HCT116 (cell line): ENCODE measurements at regions not wholly inside any gene's neighbourhood (a gene's known extent, or its start where the extent isn't known, plus 50 kb on each side); places are given as distances from the start of the nearest gene placed in this dataset.

Experiments used
- ATAC-seq: fragments of 200-7000 bp; cut with Tn5 transposase; 2 replicates; pipeline ENCODE4 v1.9.1; 2020; ENCODE audit warnings: mild to moderate bottlenecking, moderate library complexity
- BruUV-seq: library from RNA; stranded (reverse); fragments of 400-500 nt; replicated peaks from 2 replicates; lab custom pipeline; 2021; lab: Mats Ljungman, UMichigan
- CTCF ChIA-PET: fragments of 300-600 bp; sonication (Branson Sonifier 250); formaldehyde crosslinking; loops from one replicate; lab custom pipeline; 2021; ENCODE audit warnings: antibody characterized with exemption; lab: Charles Lee
- POLR2A ChIA-PET: fragments of 300-600, 350-600 bp; sonication (Branson Sonifier 250); formaldehyde crosslinking; loops from one replicate; lab custom pipeline; 2021; ENCODE audit warnings: antibody characterized with exemption; lab: Charles Lee
- RAD21 ChIA-PET, 2 experiments: fragments of 300-600 bp; sonication (Branson Sonifier 250); formaldehyde crosslinking; loops; one replicate each; lab custom pipeline; 2023; ENCODE audit warnings: low total read pairs in 2 of 2; ENCODE audit not compliant: uncharacterized antibody in 2 of 2, unreplicated experiment in 2 of 2, low non-redundant PET in 1 of 2; lab: Charles Lee
- DNase-seq: peaks from one replicate; pipeline ENCODE4 v3.0.0-alpha.2; 2010; ENCODE audit warnings: low read depth, low spot score
- H2AFZ ChIP-seq: fragments of 200-600 bp; shearing (Covaris generic), sonication (generic); 2 replicates; pipeline ENCODE4 v1.6.1; 2017; ENCODE audit warnings: low read depth, mixed run types, mixed read lengths, antibody characterized with exemption, low read length; ENCODE audit not compliant: poor library complexity, severe bottlenecking
- H3K27ac ChIP-seq: 2 replicates; pipeline ENCODE4 v1.5.1; 2012; ENCODE audit warnings: low read depth, low read length
- H3K27me3 ChIP-seq: fragments of 200-600 bp; sonication (generic); 2 replicates; pipeline ENCODE4 v1.6.1; 2016; ENCODE audit warnings: mixed run types, low read length, mixed read lengths; ENCODE audit not compliant: insufficient read depth
- H3K36me3 ChIP-seq, 2 experiments: fragments of 200-500 bp in 1 of 2; fragments of 200-600 bp in 1 of 2; sonication (Bioruptor generic) in 1 of 2; sonication (generic) in 1 of 2; 2 replicates each; pipeline versions ENCODE4 v1.5.1 to v1.6.1; 2014 to 2016; ENCODE audit warnings: low read length in 2 of 2, inconsistent platforms in 1 of 2, mixed read lengths in 1 of 2, mixed run types in 1 of 2; ENCODE audit not compliant: insufficient read depth in 2 of 2, control insufficient read depth in 1 of 2
- H3K4me1 ChIP-seq, 2 experiments: fragments of 200-600 bp in 1 of 2; sonication (generic) in 1 of 2; 2 replicates each; pipeline versions ENCODE4 v1.5.1 to v1.6.1; 2012 to 2017; ENCODE audit warnings: low read length in 2 of 2, inconsistent platforms in 1 of 2, mild to moderate bottlenecking in 1 of 2, mixed read lengths in 1 of 2, mixed run types in 1 of 2, moderate library complexity in 1 of 2; ENCODE audit not compliant: insufficient read depth in 2 of 2, control insufficient read depth in 1 of 2
- H3K4me2 ChIP-seq: fragments of 200-600 bp; sonication (generic); 2 replicates; pipeline ENCODE4 v1.6.1; 2017; ENCODE audit warnings: mixed run types, low read length, mixed read lengths
- H3K4me3 ChIP-seq, 2 experiments: fragments of 200-600 bp in 1 of 2; sonication (generic) in 1 of 2; replicated peaks in 1 of 2; 2 replicates each; pipeline ENCODE4 v1.5.1; 2011 to 2016; ENCODE audit warnings: low read length in 2 of 2, control low read depth in 1 of 2, low read depth in 1 of 2, mild to moderate bottlenecking in 1 of 2, mixed read lengths in 1 of 2, mixed run types in 1 of 2
- H3K79me2 ChIP-seq: fragments of 200-600 bp; sonication (generic); 2 replicates; pipeline ENCODE4 v1.6.1; 2017; ENCODE audit warnings: mild to moderate bottlenecking, mixed run types, low read length, moderate library complexity, mixed read lengths; ENCODE audit not compliant: insufficient read depth
- H3K9ac ChIP-seq: fragments of 200-600 bp; sonication (generic); 2 replicates; pipeline ENCODE4 v1.6.1; 2016; ENCODE audit warnings: low read length, mixed read lengths
- H3K9me2 ChIP-seq: fragments of 200-600 bp; sonication (generic), shearing (Covaris generic); 2 replicates; pipeline ENCODE4 v1.6.1; 2017; ENCODE audit warnings: mixed run types, mild to moderate bottlenecking, moderate library complexity; ENCODE audit not compliant: insufficient read depth
- H3K9me3 ChIP-seq, 2 experiments: fragments of 200-500 bp in 1 of 2; fragments of 200-600 bp in 1 of 2; sonication (Bioruptor generic) in 1 of 2; sonication (generic) in 1 of 2; 2 replicates each; pipeline ENCODE4 v1.6.1; 2014 to 2017; ENCODE audit warnings: low read length in 2 of 2, mixed read lengths in 2 of 2, inconsistent platforms in 1 of 2, low read depth in 1 of 2, mild to moderate bottlenecking in 1 of 2, mixed run types in 1 of 2, moderate library complexity in 1 of 2; ENCODE audit not compliant: control insufficient read depth in 1 of 2, insufficient read depth in 1 of 2
- H4K20me1 ChIP-seq: fragments of 200-600 bp; sonication (generic), shearing (Covaris generic); 2 replicates; pipeline ENCODE4 v1.6.1; 2017; ENCODE audit warnings: mixed run types, mild to moderate bottlenecking, moderate library complexity; ENCODE audit not compliant: insufficient read depth
- CBX3 ChIP-seq: IDR thresholded peaks from 2 replicates; pipeline ENCODE4 v1.6.1; 2012; ENCODE audit warnings: low read depth
- ELF1 ChIP-seq: IDR thresholded peaks from 2 replicates; pipeline ENCODE4 v1.6.1; 2012; ENCODE audit warnings: low read depth, borderline replicate concordance
- EZH2 ChIP-seq: fragments of 200-600 bp; sonication (generic); IDR thresholded peaks from 2 replicates; pipeline ENCODE4 v1.6.1; 2017; ENCODE audit warnings: antibody characterized with exemption, mixed run types
- FOSL1 ChIP-seq: IDR thresholded peaks from 2 replicates; pipeline ENCODE4 v1.6.1; 2012; ENCODE audit warnings: low read depth
- MAX ChIP-seq: IDR thresholded peaks from 2 replicates; pipeline ENCODE4 v1.6.1; 2012
- POLR2A ChIP-seq: IDR thresholded peaks from 2 replicates; pipeline ENCODE4 v1.7.0; 2011; ENCODE audit warnings: borderline replicate concordance; ENCODE audit not compliant: insufficient read depth, insufficient read length; ENCODE audit errors: extremely low read depth
- REST ChIP-seq: IDR thresholded peaks from 2 replicates; pipeline ENCODE4 v1.6.1; 2012; ENCODE audit warnings: low read depth
- SIN3A ChIP-seq: IDR thresholded peaks from 2 replicates; pipeline ENCODE4 v1.6.1; 2012; ENCODE audit warnings: low read depth
- SP1 ChIP-seq: IDR thresholded peaks from 2 replicates; pipeline ENCODE4 v1.6.1; 2012; ENCODE audit warnings: low read depth
- SRF ChIP-seq: IDR thresholded peaks from 2 replicates; pipeline ENCODE4 v1.6.1; 2012; ENCODE audit warnings: low read depth
- TCF7L2 ChIP-seq: IDR thresholded peaks from 2 replicates; pipeline ENCODE4 v1.7.0; 2011; ENCODE audit warnings: borderline replicate concordance, inconsistent platforms; ENCODE audit not compliant: insufficient read depth, insufficient read length; ENCODE audit errors: extremely low read depth
- intact Hi-C: fragments of 100-400 bp; cut with micrococcal nuclease; formaldehyde crosslinking; loops from 2 replicates; pipeline ENCODE4 v1.10.0; 2022
- TF ChIP-seq, protein P1 (sequence below): IDR thresholded peaks from 2 replicates; pipeline ENCODE4 v1.6.1; 2011; ENCODE audit warnings: mild to moderate bottlenecking, low read length, moderate library complexity; ENCODE audit not compliant: insufficient replicate concordance; ENCODE audit errors: extremely low read depth

DNA sequence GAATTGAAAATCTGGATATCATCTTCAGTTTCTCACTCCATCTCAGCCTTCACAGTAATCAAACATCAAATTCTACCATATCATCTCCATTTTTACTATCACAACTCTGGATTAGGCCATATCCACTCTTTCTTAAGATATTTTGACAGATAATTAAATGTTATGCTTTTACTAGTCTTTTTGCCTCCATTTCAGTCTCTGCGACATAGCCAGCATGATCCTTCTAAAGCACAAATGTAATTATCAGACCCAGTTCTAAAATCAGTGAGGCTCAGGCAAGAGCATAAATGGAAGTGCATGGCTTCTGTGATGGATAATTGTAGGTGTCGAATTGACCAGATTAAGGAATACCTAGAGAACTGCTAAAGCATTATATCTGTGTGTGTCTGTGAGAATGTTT is 307.7 kb downstream of the PCDH20 start:
- no peak overlapping the region for H3K9ac ChIP-seq
- no peaks in the 10 kb centered on the region for H3K9me2 ChIP-seq
- no peaks in the 10 kb centered on the region for H3K36me3 ChIP-seq
- no peaks in the 10 kb centered on the region for H3K79me2 ChIP-seq
- intact Hi-C loops = no loop called here
- H4K20me1 ChIP-seq = no peaks in the 10 kb centered on the region
- ChIA-PET RAD21 (no interaction called here), CTCF (no interaction called here), POLR2A (no interaction called here)
- H3K4me2 ChIP-seq = no peak overlapping the region
- no peaks in the 10 kb centered on the region for H3K4me1 ChIP-seq
- BruUV-seq = no TSS peak
- TF ChIP-seq EZH2 (no peak), FOSL1 (no peak), CBX3 (no peak), SIN3A (no peak), SRF (no peak), SP1 (no peak), ELF1 (no peak), POLR2A (no peak), MAX (no peak), REST (no peak), TCF7L2 (no peak)
- TF ChIP-seq, protein P1, sequence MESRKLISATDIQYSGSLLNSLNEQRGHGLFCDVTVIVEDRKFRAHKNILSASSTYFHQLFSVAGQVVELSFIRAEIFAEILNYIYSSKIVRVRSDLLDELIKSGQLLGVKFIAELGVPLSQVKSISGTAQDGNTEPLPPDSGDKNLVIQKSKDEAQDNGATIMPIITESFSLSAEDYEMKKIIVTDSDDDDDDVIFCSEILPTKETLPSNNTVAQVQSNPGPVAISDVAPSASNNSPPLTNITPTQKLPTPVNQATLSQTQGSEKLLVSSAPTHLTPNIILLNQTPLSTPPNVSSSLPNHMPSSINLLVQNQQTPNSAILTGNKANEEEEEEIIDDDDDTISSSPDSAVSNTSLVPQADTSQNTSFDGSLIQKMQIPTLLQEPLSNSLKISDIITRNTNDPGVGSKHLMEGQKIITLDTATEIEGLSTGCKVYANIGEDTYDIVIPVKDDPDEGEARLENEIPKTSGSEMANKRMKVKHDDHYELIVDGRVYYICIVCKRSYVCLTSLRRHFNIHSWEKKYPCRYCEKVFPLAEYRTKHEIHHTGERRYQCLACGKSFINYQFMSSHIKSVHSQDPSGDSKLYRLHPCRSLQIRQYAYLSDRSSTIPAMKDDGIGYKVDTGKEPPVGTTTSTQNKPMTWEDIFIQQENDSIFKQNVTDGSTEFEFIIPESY = no peak
- TF ChIP-seq, all 23 proteins: peak for 0
- H3K9me3 ChIP-seq = no peaks in the 10 kb centered on the region
- ATAC-seq = no peak
- no peak overlapping the region for H3K4me3 ChIP-seq
- H3K27ac ChIP-seq = no peak overlapping the region
- DNase-seq = no peak
- no peaks in the 10 kb centered on the region for H3K27me3 ChIP-seq
- H2AFZ ChIP-seq = no peak overlapping the region
